Jurkat, Clone E6-1 (cell line): ENCODE measurements at regions not wholly inside any gene's neighbourhood (a gene's known extent, or its start where the extent isn't known, plus 50 kb on each side); places are given as distances from the start of the nearest gene placed in this dataset.

Experiments used
- DNase-seq: peaks from one replicate; pipeline ENCODE4 v3.0.0-alpha.2; 2011; ENCODE audit warnings: low read depth, low spot score
- H3K4me3 ChIP-seq: 2 replicates; pipeline ENCODE4 v1.5.1; 2011; ENCODE audit warnings: mild to moderate bottlenecking, low read length, control low read depth, moderate library complexity

- no peak overlapping the region for H3K4me3 ChIP-seq
- no peak for DNase-seq
Observed at GRCh38 chr3:102125197-102125993, 276.1 kb downstream of the NFKBIZ start.

DNA sequence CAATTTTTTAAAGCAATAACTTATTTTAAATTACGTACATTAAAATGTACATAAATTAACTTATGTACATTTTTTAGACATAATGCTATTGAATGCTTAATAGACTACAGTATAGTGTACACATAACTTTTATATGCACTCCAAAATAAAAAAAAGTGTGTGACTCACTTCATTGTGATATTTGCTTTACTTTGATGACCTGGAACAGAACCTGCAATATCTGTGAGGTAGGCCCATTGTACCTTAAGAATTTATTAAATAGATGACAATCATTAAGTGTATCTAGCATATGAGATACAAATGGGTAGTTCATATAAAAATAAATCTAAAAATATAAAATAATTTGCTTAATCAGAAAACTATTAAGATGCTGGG is 276.7 kb downstream of the NFKBIZ start:
- no peak for DNase-seq
- H3K4me3 ChIP-seq = no peak overlapping the region

- DNase-seq = no peak
Observed at GRCh38 chr3:102129760-102130608, 280.7 kb downstream of the NFKBIZ start.

DNA sequence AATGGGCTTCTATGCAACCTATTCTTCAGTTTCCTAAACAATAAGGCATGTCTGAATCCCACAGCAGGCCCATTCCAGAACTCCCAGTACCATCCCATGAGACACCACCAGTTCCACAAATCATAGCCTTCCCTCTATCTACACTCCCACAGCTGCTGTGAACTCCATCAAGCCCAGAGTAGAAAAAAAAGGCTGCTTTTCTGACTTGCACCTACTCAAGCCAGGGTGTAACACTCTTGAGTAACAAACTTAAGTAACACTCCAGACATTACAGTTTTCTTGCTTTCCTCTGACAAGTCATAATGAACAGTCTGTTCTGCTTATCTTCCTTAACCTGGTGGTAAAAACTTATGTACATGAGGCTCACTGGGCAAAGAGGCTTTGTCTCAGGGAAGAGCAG is 283.1 kb downstream of the NFKBIZ start:
- no peak for DNase-seq
- H3K4me3 ChIP-seq = no peak overlapping the region

More at GRCh38 chr3:102129760-102130608, 280.7 kb downstream of the NFKBIZ start:
- no peak overlapping the region for H3K4me3 ChIP-seq

DNA sequence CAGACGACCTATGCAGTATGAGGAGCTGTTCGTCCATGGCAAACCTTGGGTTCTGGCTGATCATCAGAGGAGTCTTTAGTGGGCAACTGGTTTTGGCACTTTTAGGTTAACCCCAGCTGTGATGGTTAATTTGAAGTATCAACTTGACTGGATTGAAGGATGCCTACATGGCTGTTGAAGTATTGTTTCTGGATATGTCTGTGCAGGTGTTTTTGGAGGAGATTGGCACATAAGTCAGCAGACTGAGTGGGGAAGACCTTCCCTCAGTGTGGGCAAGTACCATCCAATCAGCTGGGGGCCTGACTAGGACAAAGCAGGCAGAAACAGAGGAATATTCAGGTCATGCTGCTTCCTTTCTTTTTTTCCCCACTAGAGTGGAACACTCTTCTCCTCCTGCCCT is 284.1 kb downstream of the NFKBIZ start:
- no peak overlapping the region for H3K4me3 ChIP-seq
- DNase-seq = no peak

- H3K4me3 ChIP-seq = no peak overlapping the region
- DNase-seq = no peak
Observed at GRCh38 chr3:102135316-102135715, 286.0 kb downstream of the NFKBIZ start.

- no peak overlapping the region for H3K4me3 ChIP-seq
- DNase-seq = no peak
Observed at GRCh38 chr3:102136183-102136582, 286.9 kb downstream of the NFKBIZ start.

GRCh38 chr3:102140116-102140515 is 290.8 kb downstream of the NFKBIZ start:
- H3K4me3 ChIP-seq = no peak overlapping the region
- DNase-seq = no peak

DNA sequence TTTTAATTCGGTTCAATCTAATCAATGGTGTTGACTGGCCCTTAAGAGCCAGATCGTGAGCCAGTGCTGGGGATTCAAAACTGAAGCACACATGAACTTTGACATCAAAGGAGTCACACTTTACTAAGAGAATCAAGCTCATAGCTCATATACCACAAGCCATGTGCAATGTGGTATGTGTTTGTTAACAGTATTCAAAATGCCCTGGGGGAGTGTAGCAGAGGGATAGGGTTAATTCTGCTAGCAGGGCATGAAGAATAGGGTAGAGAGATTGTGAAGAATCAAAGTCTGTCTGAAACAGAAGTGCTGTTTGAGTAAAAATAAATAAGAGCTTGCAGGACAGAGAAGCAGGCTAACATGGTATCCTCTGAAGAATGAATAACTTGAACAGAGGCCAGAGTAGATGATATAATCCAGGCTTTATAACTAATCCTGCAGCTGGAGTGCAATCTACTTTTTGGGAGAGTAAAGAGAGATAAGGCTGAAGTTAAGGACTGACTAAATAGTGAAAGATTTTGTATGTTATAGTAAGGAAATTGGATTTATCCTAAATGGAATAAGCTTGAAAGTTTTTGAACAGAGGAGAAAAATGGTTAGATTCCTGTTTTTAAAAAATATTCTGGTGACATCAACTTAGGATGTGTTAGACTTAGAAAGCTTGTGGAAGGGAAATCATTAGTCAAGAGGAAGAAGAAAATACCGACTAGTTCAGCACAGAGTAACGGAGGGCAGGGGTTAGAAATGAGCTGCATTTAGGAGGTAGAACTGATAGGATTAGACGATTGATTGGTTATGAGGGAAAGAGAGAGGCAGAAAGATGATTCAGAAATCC is 292.0 kb downstream of the NFKBIZ start:
- DNase-seq = no peak
- no peak overlapping the region for H3K4me3 ChIP-seq

DNA sequence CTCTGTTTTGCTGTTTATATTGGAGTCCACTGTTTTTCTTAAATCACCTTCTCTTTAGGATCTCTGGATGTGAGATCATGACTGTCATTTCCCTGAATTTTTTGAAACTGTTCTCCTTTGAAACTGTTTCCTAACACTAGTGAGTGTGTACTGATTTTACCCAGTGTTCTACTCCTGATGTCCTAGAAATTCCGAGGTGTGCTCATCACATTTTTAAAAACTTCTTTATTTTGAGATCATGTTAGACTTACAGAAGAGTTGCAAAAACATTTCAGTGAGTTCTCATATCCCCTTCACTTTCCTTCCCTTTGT is 292.6 kb downstream of the NFKBIZ start:
- H3K4me3 ChIP-seq = no peak overlapping the region
- DNase-seq = no peak

- no peak overlapping the region for H3K4me3 ChIP-seq
- DNase-seq = no peak
Observed at GRCh38 chr3:102142379-102143060, 292.3 kb upstream of the ZPLD1 start.

DNA sequence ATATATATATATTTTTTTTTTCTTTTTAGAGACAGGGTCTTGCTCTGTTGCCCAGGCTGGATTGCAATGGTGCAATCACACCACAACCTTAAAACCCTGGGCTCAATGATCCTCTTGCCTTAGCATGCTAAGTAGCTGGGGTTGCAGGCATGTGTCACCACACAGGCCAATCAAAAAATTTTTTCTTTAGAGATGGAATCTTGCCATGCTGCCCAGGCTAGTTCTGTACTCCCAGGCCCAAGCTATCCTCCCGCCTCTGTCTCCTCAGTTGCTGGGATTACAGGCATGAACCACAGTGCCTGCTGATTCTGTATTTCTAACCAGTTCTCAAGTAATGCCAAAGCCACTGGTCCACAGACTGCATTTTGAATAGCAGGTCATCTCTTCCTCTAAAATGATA is 291.3 kb upstream of the ZPLD1 start:
- no peak overlapping the region for H3K4me3 ChIP-seq
- no peak for DNase-seq

DNA sequence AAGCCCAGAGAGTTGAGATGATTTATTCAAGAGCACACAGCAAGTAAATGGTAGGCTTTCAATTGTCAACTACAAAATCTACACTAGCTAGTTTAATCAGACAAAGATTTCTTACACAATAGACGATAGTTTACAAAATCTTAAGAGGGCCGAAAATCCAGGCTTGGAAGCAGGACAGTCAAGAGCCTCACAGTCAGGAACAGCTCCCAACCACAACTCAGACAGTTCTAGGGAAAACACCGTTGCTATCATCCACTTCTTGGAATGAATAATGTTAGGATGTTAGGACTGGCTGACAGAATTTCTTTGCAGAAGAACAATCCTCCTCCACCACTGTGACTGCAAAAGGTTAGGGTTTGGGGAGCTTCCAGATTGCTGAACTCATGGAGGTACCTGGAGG is 290.8 kb upstream of the ZPLD1 start:
- no peak overlapping the region for H3K4me3 ChIP-seq
- DNase-seq = no peak

DNA sequence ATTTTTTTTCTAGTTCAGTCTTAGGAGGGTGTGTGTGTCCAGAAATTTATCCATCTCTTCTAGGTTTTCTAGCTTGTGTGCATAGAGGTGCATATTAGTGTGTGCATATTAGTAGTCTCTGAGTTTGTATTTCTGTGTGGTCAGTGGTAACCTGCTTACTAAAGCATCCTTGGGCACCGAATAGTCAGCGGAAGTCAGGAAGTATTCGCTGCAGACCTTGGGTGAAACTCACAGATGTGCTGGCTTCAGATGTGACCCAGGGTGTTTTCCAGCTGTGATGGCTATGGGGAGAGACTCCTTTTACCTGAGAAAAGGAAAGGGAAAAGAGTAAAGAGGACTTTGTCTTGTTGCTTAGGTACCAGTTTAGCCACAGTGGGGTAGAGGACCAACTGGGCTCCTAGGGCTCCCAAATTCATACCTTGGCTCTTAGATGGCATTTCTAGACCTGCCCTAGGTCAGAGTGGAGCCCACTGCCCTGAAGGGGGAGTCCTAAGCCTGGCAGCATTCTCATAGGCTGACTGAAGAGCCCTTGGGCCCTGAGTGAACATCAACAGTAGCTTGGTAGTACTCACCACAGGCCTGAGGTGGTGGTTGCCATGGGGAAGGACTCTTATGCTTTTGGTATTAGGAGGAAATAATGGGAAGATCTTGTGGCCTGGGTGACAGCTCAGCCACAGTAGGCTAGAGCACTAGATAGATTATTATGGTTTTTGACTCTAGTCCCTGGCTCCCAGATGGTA is 286.0 kb upstream of the ZPLD1 start:
- H3K4me3 ChIP-seq = no peak overlapping the region
- DNase-seq = no peak

DNA sequence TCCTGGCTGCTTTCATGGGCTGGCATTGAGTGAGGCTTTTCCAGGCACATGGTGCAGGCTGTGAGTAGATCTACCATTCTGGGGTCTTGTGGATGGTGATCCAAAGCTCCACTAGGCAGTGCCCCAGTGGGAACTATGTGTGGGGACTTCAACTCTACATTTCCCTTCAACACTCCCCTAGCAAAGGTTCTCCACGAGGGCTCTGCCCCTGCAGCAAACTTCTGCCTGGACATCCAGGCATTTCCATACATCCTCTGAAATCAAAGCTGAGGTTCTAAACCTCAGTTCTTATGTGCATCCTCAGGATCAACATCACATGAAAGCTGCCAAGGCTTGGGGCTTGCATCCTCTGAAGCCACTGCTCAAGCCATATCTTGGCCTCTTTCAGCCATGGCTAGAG is 282.9 kb upstream of the ZPLD1 start:
- H3K4me3 ChIP-seq = no peak overlapping the region
- DNase-seq = no peak

DNA sequence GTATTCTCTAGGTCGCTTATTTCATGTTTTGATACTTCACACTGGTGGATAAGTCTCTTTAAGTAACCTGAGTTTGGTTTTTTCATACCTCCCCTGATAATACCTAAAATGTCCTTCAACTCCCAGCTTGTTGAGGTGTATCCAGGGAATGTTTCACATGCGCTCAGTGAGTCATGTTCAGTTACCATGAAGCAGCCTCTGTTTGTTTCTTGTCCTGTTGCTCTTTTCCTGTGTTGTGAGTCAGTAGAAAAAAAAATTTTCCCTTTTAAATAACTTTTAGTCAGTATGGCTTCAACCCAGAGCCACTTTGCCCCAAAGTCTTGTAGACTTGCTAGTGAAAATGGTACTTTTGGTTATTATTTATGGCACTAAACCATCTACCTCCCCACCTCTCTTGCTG is 278.4 kb upstream of the ZPLD1 start:
- no peak for DNase-seq
- H3K4me3 ChIP-seq = no peak overlapping the region

DNA sequence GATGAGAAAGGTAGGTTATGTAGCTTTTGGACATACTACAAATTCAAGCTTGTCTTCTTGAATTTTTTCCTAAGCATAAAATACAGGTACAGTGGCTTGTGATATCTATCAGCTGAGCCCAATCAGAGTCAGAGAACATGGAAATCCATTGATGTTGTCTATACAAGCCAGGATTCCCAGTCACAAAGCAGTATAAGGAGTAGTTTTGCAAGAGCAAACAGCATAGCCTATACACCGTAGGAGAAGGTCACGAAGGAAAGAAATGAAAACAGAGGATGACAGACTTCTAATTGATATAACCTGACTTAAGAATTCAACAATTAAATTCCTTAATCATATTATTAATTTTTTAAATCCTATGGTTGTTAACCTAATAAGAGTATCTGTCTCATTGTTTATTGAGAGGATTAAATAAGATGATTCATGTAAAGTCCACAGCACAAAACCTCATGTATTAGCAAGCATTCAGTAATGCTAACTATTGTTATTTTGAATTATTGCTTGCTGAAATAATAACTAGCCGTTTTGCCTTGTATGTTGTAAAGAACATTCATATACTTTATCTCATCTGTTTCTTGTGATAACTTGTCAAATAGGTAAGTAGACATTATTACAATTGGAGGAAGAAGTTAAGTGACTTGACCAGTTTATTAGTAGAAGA is 276.6 kb upstream of the ZPLD1 start:
- H3K4me3 ChIP-seq = no peak overlapping the region
- DNase-seq = no peak

DNA sequence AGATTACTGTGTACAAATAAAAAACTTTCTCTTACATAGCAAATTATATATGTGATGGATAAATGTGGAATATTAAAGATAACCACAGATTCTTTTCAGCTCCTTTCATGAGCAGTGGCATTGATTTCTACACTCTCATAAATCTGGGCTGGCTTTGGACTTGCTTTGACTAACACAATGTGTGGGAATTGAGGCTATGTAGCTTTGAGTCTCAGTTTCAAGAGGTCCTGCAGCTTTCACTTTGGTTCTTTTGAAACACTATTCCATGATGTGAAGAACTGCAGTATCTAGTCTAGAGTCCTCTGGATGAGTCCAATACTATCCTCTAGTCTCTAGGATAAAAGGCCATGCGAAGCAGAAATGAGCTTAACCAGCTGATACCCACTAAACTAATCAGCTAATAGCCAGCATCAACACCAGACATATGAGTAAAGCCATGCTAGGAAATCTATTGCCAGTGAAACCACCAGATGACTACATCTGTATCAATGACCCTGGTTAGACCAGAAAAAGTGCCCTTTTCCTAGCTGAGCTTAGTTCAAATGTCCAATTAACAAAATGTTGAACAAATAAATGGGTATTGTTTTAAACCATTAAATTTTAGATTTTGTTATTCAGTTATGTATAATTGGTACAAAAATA is 274.9 kb upstream of the ZPLD1 start:
- no peak overlapping the region for H3K4me3 ChIP-seq
- no peak for DNase-seq
